KOPT-K1 (cell line): ENCODE measurements at regions not wholly inside any gene's neighbourhood (a gene's known extent, or its start where the extent isn't known, plus 50 kb on each side); places are given as distances from the start of the nearest gene placed in this dataset.
"Not testable (repeated sequence)": the region's sequence is repeated elsewhere in the genome, so short reads cannot be mapped to it uniquely, and the experiment has no call there.

ENCODE experiments used
- H3K27ac ChIP-seq: fragments of 200-600 bp; sonication (generic); 2 replicates; pipeline ENCODE4 v1.5.1; 2016; ENCODE audit warnings: antibody characterized with exemption, mild to moderate bottlenecking, low read depth, low read length; ENCODE audit not compliant: poor library complexity, severe bottlenecking
- H3K36me3 ChIP-seq: fragments of 200-600 bp; sonication (generic); 2 replicates; pipeline ENCODE4 v1.5.1; 2017; ENCODE audit warnings: antibody characterized with exemption, mild to moderate bottlenecking, low read length, moderate library complexity; ENCODE audit not compliant: insufficient read depth
- H3K9me3 ChIP-seq: fragments of 200-600 bp; sonication (generic); 2 replicates; pipeline ENCODE4 v1.5.1; 2017; ENCODE audit warnings: antibody characterized with exemption, low read length, mild to moderate bottlenecking; ENCODE audit not compliant: insufficient read depth, poor library complexity, severe bottlenecking

GRCh38 chr2:7878266-7878665, 803.6 kb upstream of the ID2 start:
- not testable (repeated sequence) for H3K9me3 ChIP-seq, H3K36me3 ChIP-seq, H3K27ac ChIP-seq

GRCh38 chr2:7878786-7879482, 802.9 kb upstream of the ID2 start:
- no peaks in the 10 kb centered on the region for H3K36me3 ChIP-seq
- no peaks in the 10 kb centered on the region for H3K9me3 ChIP-seq
- no peak overlapping the region for H3K27ac ChIP-seq

GRCh38 chr2:7879483-7879835, 802.4 kb upstream of the ID2 start:
- H3K27ac ChIP-seq = no peak overlapping the region

GRCh38 chr2:7880126-7880525, 801.7 kb upstream of the ID2 start:
- H3K36me3 ChIP-seq = no peaks in the 10 kb centered on the region
- no peak overlapping the region for H3K27ac ChIP-seq
- H3K9me3 ChIP-seq = no peaks in the 10 kb centered on the region

More at GRCh38 chr2:7879483-7879835, 802.4 kb upstream of the ID2 start:
- Histone ChIP-seq H3K36me3 (no peaks in the 10 kb centered on the region), H3K9me3 (no peaks in the 10 kb centered on the region)

DNA sequence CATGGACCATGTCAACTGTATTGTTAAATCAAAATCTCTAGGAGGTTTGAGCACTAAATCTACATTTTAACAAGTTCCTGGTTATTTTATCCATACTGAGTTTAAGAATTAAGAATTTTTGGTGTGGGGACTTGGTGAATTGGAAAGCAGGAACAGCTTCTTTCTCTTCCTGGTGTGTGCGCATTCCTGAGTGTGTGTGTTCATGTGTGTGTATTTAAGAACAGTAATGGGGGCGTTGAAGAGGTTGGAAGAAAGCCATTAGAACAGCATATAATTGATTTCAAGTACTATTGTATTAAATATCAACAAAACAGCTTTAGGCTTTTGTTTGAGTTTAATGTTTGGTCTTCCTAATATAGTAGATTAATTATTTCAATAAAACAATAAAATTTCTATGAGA, 801.3 kb upstream of the ID2 start:
- H3K36me3 ChIP-seq = no peaks in the 10 kb centered on the region
- H3K9me3 ChIP-seq = no peaks in the 10 kb centered on the region
- no peak overlapping the region for H3K27ac ChIP-seq

- no peaks in the 10 kb centered on the region for H3K9me3 ChIP-seq
- H3K36me3 ChIP-seq = no peaks in the 10 kb centered on the region
- no peak overlapping the region for H3K27ac ChIP-seq
Measured at GRCh38 chr2:7881063-7881462, 800.8 kb upstream of the ID2 start.

DNA sequence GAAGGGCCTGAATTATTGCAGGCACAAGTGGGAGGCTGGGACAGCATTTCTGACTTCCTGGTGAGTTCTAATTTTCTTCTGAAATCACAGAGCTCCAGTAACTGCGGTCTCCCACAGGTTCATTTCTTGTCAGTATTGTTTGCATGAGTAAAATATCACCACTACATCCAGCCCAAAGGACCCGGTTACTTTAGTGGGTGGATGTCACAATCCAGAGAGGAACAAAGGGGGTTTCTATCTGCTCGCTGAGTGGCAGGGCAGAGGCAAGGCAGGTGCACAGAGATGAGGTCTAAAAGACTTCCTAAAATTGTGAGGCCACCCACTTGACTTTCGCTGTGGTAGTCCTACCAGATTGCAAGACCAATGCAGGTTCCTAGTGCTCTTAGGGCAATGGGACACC, 800.4 kb upstream of the ID2 start:
- no peaks in the 10 kb centered on the region for H3K9me3 ChIP-seq
- no peak overlapping the region for H3K27ac ChIP-seq
- no peaks in the 10 kb centered on the region for H3K36me3 ChIP-seq

GRCh38 chr2:7882296-7882695, 799.6 kb upstream of the ID2 start:
- Histone ChIP-seq H3K9me3 (no peaks in the 10 kb centered on the region), H3K36me3 (no peaks in the 10 kb centered on the region), H3K27ac (no peak overlapping the region)

DNA sequence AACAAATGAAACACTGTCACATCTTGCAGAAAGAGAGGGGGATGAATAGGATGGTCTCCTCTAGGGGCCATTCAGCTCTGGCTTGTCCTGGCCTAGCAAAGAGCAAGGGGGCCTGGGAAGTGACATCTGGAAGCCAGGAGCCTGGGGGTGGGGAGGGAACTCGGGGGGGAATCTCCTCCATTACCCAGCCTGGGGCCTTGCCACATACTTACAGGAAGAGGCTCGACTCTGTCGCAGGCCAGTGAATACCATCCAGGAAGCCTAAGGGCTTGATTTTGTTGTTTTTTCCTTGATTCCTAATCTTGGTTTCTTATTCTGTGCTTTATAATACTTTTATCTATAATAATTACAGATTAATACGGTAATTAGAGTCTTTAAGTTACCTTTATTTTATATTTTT, 797.5 kb upstream of the ID2 start:
- Histone ChIP-seq H3K9me3 (no peaks in the 10 kb centered on the region), H3K36me3 (no peaks in the 10 kb centered on the region), H3K27ac (no peak overlapping the region)

DNA sequence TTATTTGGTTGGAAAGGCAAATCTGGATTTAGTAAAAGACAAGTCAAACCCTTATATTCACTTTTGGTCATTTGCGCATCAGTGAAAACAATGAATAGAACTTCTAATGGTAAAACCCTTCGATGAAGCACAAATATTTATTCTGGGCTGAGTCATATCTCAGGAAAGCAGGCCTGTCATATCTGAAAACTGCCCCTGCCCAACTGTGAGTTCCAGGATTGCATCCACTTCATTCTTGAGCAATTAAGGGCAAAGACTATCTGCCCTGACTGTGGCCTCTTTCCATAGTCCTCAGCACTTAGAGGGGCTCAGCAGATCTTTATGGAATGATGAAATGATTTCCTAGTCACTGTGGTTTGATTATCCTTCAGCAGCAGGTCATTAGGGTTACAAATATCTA, 795.2 kb upstream of the ID2 start:
- no peaks in the 10 kb centered on the region for H3K9me3 ChIP-seq
- no peaks in the 10 kb centered on the region for H3K36me3 ChIP-seq
- no peak overlapping the region for H3K27ac ChIP-seq

- H3K36me3 ChIP-seq = no peaks in the 10 kb centered on the region
- no peak overlapping the region for H3K27ac ChIP-seq
- H3K9me3 ChIP-seq = no peaks in the 10 kb centered on the region
Measured at GRCh38 chr2:7887441-7887840, 794.4 kb upstream of the ID2 start.

GRCh38 chr2:7888876-7889275, 793.0 kb upstream of the ID2 start:
- no peaks in the 10 kb centered on the region for H3K9me3 ChIP-seq
- H3K27ac ChIP-seq = no peak overlapping the region
- no peaks in the 10 kb centered on the region for H3K36me3 ChIP-seq

- no peaks in the 10 kb centered on the region for H3K36me3 ChIP-seq
- H3K27ac ChIP-seq = no peak overlapping the region
- no peaks in the 10 kb centered on the region for H3K9me3 ChIP-seq
Measured at GRCh38 chr2:7891312-7891711, 790.5 kb upstream of the ID2 start.

DNA sequence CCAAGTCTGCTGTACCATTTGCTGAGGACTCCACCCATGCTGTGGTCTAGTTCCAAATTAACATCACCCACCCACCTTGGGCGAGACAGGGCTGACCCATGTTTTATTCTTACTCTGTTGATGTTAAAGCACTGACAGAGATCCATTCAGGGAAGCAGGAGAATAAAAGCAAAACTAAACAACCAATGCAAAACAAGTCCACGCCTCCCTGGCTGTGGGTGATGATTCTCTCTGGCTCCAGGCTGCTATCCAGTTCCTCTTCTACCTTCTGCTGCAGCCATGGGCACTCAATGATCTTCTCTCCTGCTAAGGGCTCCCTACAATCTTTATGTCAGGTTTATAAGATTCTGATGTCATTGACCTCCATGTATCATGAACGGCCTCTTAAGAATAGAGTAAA, 786.6 kb upstream of the ID2 start:
- no peak overlapping the region for H3K27ac ChIP-seq
- H3K9me3 ChIP-seq = no peaks in the 10 kb centered on the region
- H3K36me3 ChIP-seq = no peaks in the 10 kb centered on the region

GRCh38 chr2:7896940-7897487, 784.8 kb upstream of the ID2 start:
- no peaks in the 10 kb centered on the region for H3K9me3 ChIP-seq
- H3K27ac ChIP-seq = no peak overlapping the region
- no peaks in the 10 kb centered on the region for H3K36me3 ChIP-seq

- no peaks in the 10 kb centered on the region for H3K36me3 ChIP-seq
- H3K27ac ChIP-seq = no peak overlapping the region
- no peaks in the 10 kb centered on the region for H3K9me3 ChIP-seq
Measured at GRCh38 chr2:7899241-7899640, 782.6 kb upstream of the ID2 start.
